ENCODE measurements at regions not wholly inside any gene's neighbourhood (a gene's known extent, or its start where the extent isn't known, plus 50 kb on each side); places are given as distances from the start of the nearest gene placed in this dataset.
"Not testable (repeated sequence)": the region's sequence is repeated elsewhere in the genome, so short reads cannot be mapped to it uniquely, and the experiment has no call there.

DNA sequence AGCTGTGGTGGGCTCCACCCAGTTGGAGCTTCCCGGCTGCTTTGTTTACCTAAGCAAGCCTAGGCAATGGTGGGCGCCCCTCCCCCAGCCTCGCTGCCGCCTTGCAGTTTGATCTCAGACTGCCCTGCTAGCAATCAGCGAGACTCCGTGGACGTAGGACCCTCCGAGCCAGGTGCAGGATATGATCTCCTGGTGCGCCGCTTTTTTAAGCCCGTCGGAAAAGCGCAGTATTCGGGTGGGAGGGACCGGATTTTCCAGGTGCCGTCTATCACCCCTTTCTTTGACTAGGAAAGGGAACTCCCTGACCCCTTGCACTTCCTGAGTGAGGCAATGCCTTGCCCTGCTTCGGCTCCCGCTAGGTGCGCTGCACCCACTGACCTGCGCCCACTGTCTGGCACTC, 170.9 kb upstream of the ZBTB20 start:
- TF ChIP-seq, protein P1, sequence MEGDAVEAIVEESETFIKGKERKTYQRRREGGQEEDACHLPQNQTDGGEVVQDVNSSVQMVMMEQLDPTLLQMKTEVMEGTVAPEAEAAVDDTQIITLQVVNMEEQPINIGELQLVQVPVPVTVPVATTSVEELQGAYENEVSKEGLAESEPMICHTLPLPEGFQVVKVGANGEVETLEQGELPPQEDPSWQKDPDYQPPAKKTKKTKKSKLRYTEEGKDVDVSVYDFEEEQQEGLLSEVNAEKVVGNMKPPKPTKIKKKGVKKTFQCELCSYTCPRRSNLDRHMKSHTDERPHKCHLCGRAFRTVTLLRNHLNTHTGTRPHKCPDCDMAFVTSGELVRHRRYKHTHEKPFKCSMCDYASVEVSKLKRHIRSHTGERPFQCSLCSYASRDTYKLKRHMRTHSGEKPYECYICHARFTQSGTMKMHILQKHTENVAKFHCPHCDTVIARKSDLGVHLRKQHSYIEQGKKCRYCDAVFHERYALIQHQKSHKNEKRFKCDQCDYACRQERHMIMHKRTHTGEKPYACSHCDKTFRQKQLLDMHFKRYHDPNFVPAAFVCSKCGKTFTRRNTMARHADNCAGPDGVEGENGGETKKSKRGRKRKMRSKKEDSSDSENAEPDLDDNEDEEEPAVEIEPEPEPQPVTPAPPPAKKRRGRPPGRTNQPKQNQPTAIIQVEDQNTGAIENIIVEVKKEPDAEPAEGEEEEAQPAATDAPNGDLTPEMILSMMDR (IDR thresholded peaks at IDR 0.05) = not testable (repeated sequence)
- not testable (repeated sequence) for TF ChIP-seq POLR2A (IDR thresholded peaks at IDR 0.05)
